Mammary epithelial cell (primary cell): ENCODE measurements at regions not wholly inside any gene's neighbourhood (a gene's known extent, or its start where the extent isn't known, plus 50 kb on each side); places are given as distances from the start of the nearest gene placed in this dataset.

Experiments used
- EZH2 ChIP-seq: IDR thresholded peaks from 2 replicates; pipeline ENCODE4 v1.6.1; 2012; ENCODE audit warnings: low read length, inconsistent platforms, borderline replicate concordance
- TF ChIP-seq, protein P1 (sequence below), 2 donors: IDR thresholded peaks in 1 of 2; conservative IDR thresholded peaks in 1 of 2; 2 replicates each; pipeline ENCODE4 v1.5.1; 2011 to 2012; ENCODE audit warnings: inconsistent platforms in 2 of 2, low read length in 2 of 2, mild to moderate bottlenecking in 2 of 2, control low read depth in 1 of 2, low read depth in 1 of 2; ENCODE audit not compliant: insufficient read depth in 1 of 2; ENCODE audit errors: extremely low read depth in 1 of 2

DNA sequence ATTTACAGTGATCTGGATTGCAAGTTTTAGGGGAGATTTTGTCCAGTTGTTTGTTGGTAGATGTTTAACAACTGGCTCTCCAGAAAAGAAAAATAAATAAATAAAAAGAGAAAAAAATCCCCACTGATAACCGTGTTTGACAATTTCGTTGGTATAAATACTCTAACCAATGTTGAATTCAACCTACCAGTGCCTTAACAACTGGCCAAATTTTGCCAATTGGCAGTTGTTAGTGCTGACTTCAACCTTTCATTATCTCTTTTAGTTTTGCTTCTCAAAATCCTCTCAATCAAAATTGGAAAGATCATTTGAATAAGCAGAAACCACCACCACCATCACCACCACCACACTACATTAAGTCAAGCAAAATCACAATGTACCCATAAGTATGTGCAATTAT is 490.3 kb downstream of the PIK3C3 start:
- no peak for TF ChIP-seq EZH2
- TF ChIP-seq, protein P1, sequence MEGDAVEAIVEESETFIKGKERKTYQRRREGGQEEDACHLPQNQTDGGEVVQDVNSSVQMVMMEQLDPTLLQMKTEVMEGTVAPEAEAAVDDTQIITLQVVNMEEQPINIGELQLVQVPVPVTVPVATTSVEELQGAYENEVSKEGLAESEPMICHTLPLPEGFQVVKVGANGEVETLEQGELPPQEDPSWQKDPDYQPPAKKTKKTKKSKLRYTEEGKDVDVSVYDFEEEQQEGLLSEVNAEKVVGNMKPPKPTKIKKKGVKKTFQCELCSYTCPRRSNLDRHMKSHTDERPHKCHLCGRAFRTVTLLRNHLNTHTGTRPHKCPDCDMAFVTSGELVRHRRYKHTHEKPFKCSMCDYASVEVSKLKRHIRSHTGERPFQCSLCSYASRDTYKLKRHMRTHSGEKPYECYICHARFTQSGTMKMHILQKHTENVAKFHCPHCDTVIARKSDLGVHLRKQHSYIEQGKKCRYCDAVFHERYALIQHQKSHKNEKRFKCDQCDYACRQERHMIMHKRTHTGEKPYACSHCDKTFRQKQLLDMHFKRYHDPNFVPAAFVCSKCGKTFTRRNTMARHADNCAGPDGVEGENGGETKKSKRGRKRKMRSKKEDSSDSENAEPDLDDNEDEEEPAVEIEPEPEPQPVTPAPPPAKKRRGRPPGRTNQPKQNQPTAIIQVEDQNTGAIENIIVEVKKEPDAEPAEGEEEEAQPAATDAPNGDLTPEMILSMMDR (conservative IDR thresholded peaks at IDR 0.05 in 1 of 2, IDR thresholded peaks at IDR 0.05 in 1 of 2; ENCODE audit: extremely low read depth in 1 of 2, insufficient read depth in 1 of 2, low read depth in 1 of 2, low read length in 2 of 2), result no peak
